Psoas muscle (tissue), 7 donors: ENCODE measurements at regions not wholly inside any gene's neighbourhood (a gene's known extent, or its start where the extent isn't known, plus 50 kb on each side); places are given as distances from the start of the nearest gene placed in this dataset.

Experiments
- ATAC-seq, 4 donors: fragments of 200-7000 bp; cut with Tn5 transposase; one replicate each; pipeline ENCODE4 v1.9.1; 2020; ENCODE audit warnings: moderate library complexity in 3 of 4, mild to moderate bottlenecking in 2 of 4
- DNase-seq, 2 donors: peaks; one replicate each; pipeline ENCODE4 v3.0.0-alpha.2; 2020
- H3K27ac ChIP-seq: fragments of 200-600 bp; one replicate; pipeline ENCODE4 v1.8.0; 2022
- H3K27me3 ChIP-seq, 3 donors: fragments of 200-600 bp in 1 of 3; one replicate each; pipeline versions ENCODE4 v1.6.1 to v1.8.0; 2013 to 2022; ENCODE audit warnings: low read length in 2 of 3, mild to moderate bottlenecking in 2 of 3, moderate library complexity in 1 of 3; ENCODE audit not compliant: insufficient read depth in 3 of 3
- H3K36me3 ChIP-seq, 2 donors: fragments of 200-600 bp in 1 of 2; one replicate each; pipeline versions ENCODE4 v1.6.1 to v1.8.0; 2013 to 2022; ENCODE audit warnings: low read depth in 1 of 2, mild to moderate bottlenecking in 1 of 2, moderate library complexity in 1 of 2; ENCODE audit not compliant: insufficient read depth in 1 of 2
- H3K4me1 ChIP-seq: fragments of 200-600 bp; one replicate; pipeline ENCODE4 v1.8.0; 2022
- H3K4me3 ChIP-seq: fragments of 200-600 bp; one replicate; pipeline ENCODE4 v1.8.0; 2022; ENCODE audit warnings: mild to moderate bottlenecking
- H3K9me3 ChIP-seq: fragments of 200-600 bp; one replicate; pipeline ENCODE4 v1.8.0; 2022
- WGBS, 3 donors: extraction: QIAGEN DNeasy Blood & Tissue Kit; methylation state at CpG; one replicate each; pipeline versions ENCODE4 v1.1.6 to v1.1.7; 2013; 5-methylcytosine and 5-hydroxymethylcytosine counted together
- intact Hi-C, 2 donors: fragments of 100-400 bp; cut with DNase I; formaldehyde crosslinking; loops; one replicate each; pipeline versions ENCODE4 v1.11.0 to v1.14.2; 2022
- TF ChIP-seq, protein P1 (sequence below): fragments of 200-600 bp; IDR thresholded peaks from one replicate; pipeline ENCODE4 v1.8.0; 2022; ENCODE audit warnings: antibody characterized with exemption
- donor health status: healthy with polysubstance abuse.
- donor health status: DM: no; HTN: no; CAD: no; lungs with moderate emphysema.
- donor health status: Bipolar disorder and iron deficiency.
- donor health status: healthy.
- donor health status: DM: yes; HTN: yes; CAD: no.
- donor health status: DM: no; HTN: no; CAD: no.
- donor health status: DM: yes; HTN: yes; CAD: no.

GRCh38 chrX:26958261-26958660 is 504.9 kb downstream of the PPP4R3C start:
- Histone ChIP-seq H3K27ac (no peak overlapping the region), H3K4me1 (no peaks in the 10 kb centered on the region), H3K36me3 (no peaks in the 10 kb centered on the region), H3K9me3 (no peaks in the 10 kb centered on the region), H3K27me3 (no peaks in the 10 kb centered on the region), H3K4me3 (no peak overlapping the region)
- DNase-seq (no peak), ATAC-seq (no peak)
- 62 to 95% (median 76%) methylated on average over 3 of the region's 3 CpGs for WGBS, 3 donors
- intact Hi-C loops: no loop called here
- TF ChIP-seq, protein P1, sequence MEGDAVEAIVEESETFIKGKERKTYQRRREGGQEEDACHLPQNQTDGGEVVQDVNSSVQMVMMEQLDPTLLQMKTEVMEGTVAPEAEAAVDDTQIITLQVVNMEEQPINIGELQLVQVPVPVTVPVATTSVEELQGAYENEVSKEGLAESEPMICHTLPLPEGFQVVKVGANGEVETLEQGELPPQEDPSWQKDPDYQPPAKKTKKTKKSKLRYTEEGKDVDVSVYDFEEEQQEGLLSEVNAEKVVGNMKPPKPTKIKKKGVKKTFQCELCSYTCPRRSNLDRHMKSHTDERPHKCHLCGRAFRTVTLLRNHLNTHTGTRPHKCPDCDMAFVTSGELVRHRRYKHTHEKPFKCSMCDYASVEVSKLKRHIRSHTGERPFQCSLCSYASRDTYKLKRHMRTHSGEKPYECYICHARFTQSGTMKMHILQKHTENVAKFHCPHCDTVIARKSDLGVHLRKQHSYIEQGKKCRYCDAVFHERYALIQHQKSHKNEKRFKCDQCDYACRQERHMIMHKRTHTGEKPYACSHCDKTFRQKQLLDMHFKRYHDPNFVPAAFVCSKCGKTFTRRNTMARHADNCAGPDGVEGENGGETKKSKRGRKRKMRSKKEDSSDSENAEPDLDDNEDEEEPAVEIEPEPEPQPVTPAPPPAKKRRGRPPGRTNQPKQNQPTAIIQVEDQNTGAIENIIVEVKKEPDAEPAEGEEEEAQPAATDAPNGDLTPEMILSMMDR: no peak

DNA sequence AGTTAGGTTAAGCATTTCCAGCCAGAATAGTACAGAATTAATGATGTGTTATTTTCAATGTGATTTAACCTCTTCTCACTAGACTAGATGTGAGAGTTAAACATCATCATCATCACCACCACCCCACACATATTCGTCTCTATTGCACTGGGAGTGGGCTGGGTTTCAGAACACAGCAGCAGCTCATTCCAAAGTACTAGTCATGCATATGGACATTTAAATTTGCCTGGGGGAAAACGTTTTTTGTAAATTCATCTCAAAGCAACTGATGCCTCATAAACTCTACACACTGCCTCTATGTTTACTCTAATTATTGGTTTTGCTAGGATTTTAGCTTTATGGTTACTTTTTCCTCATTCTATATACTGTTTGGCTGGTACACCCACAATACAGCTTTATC is 509.1 kb downstream of the PPP4R3C start:
- Histone ChIP-seq H3K4me1 (no peaks in the 10 kb centered on the region), H3K9me3 (no peaks in the 10 kb centered on the region), H3K27me3 (no peaks in the 10 kb centered on the region), H3K4me3 (no peak overlapping the region), H3K36me3 (no peaks in the 10 kb centered on the region), H3K27ac (no peak overlapping the region)
- ATAC-seq (no peak), DNase-seq (no peak)
- WGBS, 3 donors: 22 to 44% (median 27%) methylated on average over 2 of the region's 2 CpGs
- TF ChIP-seq, protein P1: no peak
- intact Hi-C loops: no loop called here

DNA sequence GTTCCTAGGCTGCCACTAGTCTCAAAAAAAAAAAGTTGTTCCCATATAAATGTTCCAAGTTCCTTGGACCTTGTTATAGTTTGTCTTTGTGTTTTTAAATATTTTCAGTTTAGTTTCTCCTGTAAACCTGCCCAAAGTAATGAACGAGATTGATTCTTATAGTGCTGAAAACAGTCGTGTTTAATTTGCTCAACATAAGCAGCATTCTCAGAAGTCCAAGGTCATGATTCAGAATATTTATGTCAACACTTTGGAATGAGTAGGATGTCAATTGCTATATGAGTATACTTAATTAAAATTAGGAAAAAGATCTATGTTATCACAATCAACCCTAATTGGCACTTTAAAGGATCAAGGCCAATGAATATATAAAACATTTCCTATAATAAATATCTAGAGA is 510.9 kb downstream of the PPP4R3C start:
- TF ChIP-seq, protein P1: no peak
- intact Hi-C loops: no loop called here
- Histone ChIP-seq H3K9me3 (no peaks in the 10 kb centered on the region), H3K36me3 (no peaks in the 10 kb centered on the region), H3K27me3 (no peaks in the 10 kb centered on the region), H3K4me3 (no peak overlapping the region), H3K27ac (no peak overlapping the region), H3K4me1 (no peaks in the 10 kb centered on the region)
- no peak for ATAC-seq
- DNase-seq: no peak
- WGBS, 3 donors: 27 to 34% (median 29%) methylated on average over 2 of the region's 2 CpGs

- H3K36me3 ChIP-seq: no peaks in the 10 kb centered on the region
- 52 to 77% (median 75%) methylated on average over 2 of the region's 2 CpGs for WGBS, 3 donors
- ATAC-seq (no peak), DNase-seq (no peak)
- H3K4me3 ChIP-seq: no peak overlapping the region
- H3K27me3 ChIP-seq: no peaks in the 10 kb centered on the region
- no peaks in the 10 kb centered on the region for H3K4me1 ChIP-seq
- no peaks in the 10 kb centered on the region for H3K9me3 ChIP-seq
- intact Hi-C loops: no loop called here
- no peak overlapping the region for H3K27ac ChIP-seq
- TF ChIP-seq, protein P1: no peak
Measured at GRCh38 chrX:26927419-26927818, 535.7 kb downstream of the PPP4R3C start.

GRCh38 chrX:26925088-26925487 is 538.1 kb downstream of the PPP4R3C start:
- intact Hi-C loops: no loop called here
- ATAC-seq (no peak), DNase-seq (no peak)
- Histone ChIP-seq H3K36me3 (no peaks in the 10 kb centered on the region), H3K4me1 (no peaks in the 10 kb centered on the region), H3K27me3 (no peaks in the 10 kb centered on the region), H3K4me3 (no peak overlapping the region), H3K27ac (no peak overlapping the region), H3K9me3 (no peaks in the 10 kb centered on the region)
- TF ChIP-seq, protein P1: no peak
